ENCODE measurements at regions not wholly inside any gene's neighbourhood (a gene's known extent, or its start where the extent isn't known, plus 50 kb on each side); places are given as distances from the start of the nearest gene placed in this dataset.
"Not testable (repeated sequence)": the region's sequence is repeated elsewhere in the genome, so short reads cannot be mapped to it uniquely, and the experiment has no call there.

DNA sequence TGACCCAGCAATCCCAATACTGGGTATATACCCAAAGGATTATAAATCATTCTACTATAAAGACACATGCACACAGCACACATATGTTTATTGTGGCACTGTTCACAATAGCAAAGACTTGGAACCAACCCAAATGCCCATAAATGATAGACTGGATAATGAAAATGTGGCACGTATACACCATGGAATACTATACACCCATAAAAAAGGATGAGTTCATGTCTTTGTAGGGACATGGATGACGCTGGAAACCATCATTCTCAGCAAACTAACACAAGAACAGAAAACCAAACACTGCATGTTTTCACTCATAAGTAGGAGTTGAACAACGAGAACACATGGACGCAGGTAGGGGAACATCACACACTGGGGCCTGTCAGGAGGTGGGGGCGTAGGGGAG lies 159.3 kb upstream of the EXOC2 start:
- TF ChIP-seq, protein P1, sequence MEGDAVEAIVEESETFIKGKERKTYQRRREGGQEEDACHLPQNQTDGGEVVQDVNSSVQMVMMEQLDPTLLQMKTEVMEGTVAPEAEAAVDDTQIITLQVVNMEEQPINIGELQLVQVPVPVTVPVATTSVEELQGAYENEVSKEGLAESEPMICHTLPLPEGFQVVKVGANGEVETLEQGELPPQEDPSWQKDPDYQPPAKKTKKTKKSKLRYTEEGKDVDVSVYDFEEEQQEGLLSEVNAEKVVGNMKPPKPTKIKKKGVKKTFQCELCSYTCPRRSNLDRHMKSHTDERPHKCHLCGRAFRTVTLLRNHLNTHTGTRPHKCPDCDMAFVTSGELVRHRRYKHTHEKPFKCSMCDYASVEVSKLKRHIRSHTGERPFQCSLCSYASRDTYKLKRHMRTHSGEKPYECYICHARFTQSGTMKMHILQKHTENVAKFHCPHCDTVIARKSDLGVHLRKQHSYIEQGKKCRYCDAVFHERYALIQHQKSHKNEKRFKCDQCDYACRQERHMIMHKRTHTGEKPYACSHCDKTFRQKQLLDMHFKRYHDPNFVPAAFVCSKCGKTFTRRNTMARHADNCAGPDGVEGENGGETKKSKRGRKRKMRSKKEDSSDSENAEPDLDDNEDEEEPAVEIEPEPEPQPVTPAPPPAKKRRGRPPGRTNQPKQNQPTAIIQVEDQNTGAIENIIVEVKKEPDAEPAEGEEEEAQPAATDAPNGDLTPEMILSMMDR (IDR thresholded peaks at IDR 0.05; ENCODE audit: low read depth, low read length): not testable (repeated sequence)
- TF ChIP-seq EZH2phosphoT487 (IDR thresholded peaks at IDR 0.05; ENCODE audit: low read depth): not testable (repeated sequence)
